RWPE1 (cell line): ENCODE measurements at regions not wholly inside any gene's neighbourhood (a gene's known extent, or its start where the extent isn't known, plus 50 kb on each side); places are given as distances from the start of the nearest gene placed in this dataset.
A peak's percentile ranks its signal among the peaks of the same experiment; 100 is the strongest.

Source experiments
- CTCF ChIA-PET: fragments of 350-600 bp; sonication (Branson Sonifier 250); formaldehyde crosslinking; extraction: SDS; loops from one replicate; lab custom pipeline; 2021; lab: Yijun Ruan, JAX
- POLR2A ChIA-PET: fragments of 400-600 bp; formaldehyde crosslinking; extraction: SDS; loops from one replicate; lab custom pipeline; 2020; ENCODE audit warnings: antibody characterized with exemption; ENCODE audit not compliant: low non-redundant PET; lab: Yijun Ruan, JAX
- DNase-seq: peaks from one replicate; pipeline ENCODE4 v3.0.0; 2012; ENCODE audit warnings: low spot score
- H3K27ac ChIP-seq: fragments of 450-650 bp; 2 replicates; pipeline ENCODE4 v1.5.1; 2017
- TF ChIP-seq, protein P1 (sequence below): fragments of 450-650 bp; conservative IDR thresholded peaks from 2 replicates; pipeline ENCODE4 v1.5.1; 2017; ENCODE audit warnings: low read depth, mild to moderate bottlenecking

DNA sequence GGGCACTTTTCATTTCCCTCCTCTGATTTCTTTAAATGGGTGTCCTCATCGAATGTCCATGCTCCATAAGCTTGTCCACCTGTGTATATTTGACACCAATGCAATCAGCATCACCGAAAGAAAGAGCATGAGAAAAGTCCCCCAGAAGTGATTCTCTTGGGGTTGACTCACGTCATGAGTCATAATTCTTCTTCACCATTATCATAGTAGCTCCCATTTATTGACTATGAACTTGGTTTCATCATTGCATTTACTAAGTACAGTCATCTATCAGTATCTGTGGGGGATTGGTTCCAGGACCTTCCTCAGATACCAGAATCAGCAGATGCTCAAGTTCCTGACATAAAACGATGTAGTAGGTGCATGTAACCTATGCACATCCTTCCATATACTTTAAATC lies 372.5 kb upstream of the CFAP20DC start:
- DNase-seq, result peak; percentile 33
- H3K27ac ChIP-seq, result no peak overlapping the region
- TF ChIP-seq, protein P1, sequence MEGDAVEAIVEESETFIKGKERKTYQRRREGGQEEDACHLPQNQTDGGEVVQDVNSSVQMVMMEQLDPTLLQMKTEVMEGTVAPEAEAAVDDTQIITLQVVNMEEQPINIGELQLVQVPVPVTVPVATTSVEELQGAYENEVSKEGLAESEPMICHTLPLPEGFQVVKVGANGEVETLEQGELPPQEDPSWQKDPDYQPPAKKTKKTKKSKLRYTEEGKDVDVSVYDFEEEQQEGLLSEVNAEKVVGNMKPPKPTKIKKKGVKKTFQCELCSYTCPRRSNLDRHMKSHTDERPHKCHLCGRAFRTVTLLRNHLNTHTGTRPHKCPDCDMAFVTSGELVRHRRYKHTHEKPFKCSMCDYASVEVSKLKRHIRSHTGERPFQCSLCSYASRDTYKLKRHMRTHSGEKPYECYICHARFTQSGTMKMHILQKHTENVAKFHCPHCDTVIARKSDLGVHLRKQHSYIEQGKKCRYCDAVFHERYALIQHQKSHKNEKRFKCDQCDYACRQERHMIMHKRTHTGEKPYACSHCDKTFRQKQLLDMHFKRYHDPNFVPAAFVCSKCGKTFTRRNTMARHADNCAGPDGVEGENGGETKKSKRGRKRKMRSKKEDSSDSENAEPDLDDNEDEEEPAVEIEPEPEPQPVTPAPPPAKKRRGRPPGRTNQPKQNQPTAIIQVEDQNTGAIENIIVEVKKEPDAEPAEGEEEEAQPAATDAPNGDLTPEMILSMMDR, result no peak
- CTCF ChIA-PET, result no interaction called here
- POLR2A ChIA-PET, result interaction anchor here (0.6 kb wide), 1 partner anchor 447 kb away, joined by 3 read pairs; no protein-coding TSS in a partner anchor

DNA sequence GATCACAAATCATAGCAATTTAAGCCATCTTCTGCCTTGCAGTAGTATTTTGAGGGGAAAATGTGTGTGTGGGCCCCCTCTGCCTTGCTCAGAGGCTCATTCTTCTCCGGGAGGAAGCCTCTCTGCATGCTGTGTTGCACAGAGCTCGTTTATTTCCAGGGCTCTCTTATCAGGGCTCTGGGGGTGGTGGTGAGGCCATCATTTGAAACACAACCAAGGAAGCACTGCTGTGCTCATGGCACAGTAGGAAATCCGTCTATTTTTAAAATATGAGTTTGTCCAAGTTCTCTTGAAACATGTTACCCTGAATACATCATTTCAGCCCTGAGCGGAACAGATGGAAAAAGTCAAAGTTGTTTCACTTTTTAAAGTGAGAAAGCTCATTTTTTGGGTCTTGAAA lies 369.0 kb upstream of the CFAP20DC start:
- TF ChIP-seq, protein P1, result no peak
- POLR2A ChIA-PET, result no interaction called here

DNA sequence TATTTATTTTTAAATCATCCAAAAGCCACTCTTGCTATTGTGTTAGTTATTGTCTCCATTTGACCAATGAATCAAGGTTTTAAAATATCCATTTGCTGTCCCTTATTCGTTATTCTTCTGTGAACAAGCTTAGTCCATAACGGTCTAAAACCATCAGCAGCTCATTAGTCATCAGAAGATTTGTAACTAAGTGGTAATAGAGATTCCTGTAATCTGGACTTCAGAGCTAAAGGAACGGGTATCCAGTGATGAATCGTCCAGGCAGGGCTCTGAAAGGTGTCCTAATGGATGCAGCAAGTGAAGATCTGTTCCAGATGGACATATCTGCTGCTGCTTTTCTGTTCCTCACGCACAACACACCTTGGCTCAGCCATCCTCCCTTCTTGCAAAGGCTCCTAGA lies 362.7 kb upstream of the CFAP20DC start:
- no peak for DNase-seq
- TF ChIP-seq, protein P1, result no peak
- no peak overlapping the region for H3K27ac ChIP-seq
- ChIA-PET POLR2A (no interaction called here), CTCF (interaction anchor here (1.1 kb wide), 1 partner anchor 13 kb away, joined by 3 read pairs; no protein-coding TSS in a partner anchor)

More for the DNA sequence above, 369.0 kb upstream of the CFAP20DC start:
- CTCF ChIA-PET, result no interaction called here
- DNase-seq, result no peak
- H3K27ac ChIP-seq, result no peak overlapping the region

DNA sequence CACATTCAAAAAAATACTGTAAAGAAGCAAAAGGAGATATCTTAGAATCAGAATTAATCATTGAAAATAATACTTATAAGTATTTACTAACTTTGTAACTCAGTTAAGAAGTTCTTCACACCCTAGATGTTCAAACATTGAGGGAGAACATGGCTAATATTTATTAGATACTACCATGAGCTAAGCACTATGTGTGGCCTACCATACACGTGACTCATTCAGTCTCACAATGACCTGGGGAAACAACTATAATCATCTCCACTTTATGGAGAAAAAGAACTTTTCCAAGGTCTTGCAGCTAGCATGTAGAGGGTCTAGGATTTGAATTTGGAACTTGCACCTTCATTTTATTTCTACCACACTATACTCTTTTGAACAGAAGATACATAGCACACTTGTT lies 361.9 kb upstream of the CFAP20DC start:
- TF ChIP-seq, protein P1, result no peak
- no peak overlapping the region for H3K27ac ChIP-seq
- ChIA-PET POLR2A (no interaction called here), CTCF (interaction anchor here (1.1 kb wide), 1 partner anchor 14 kb away, joined by 3 read pairs; no protein-coding TSS in a partner anchor)
- no peak for DNase-seq

DNA sequence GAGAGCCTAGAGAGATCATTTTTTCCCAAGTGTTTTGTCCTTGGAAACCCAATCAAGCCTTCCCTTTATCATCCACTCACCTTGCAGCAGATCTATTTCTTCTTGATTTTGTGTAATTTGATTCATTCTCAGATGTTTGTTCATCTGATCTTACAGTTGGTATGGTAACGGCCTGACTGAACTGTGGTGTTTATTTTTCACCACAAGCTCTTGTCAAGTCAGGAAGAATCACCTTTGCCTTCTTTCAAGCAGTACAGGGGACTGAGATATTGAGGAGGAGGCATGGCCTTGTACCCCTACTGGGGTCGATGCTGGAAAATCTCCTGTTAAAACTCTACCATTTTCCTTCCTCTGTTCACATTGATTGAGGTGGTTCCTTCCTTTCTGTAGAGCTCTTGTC lies 361.4 kb upstream of the CFAP20DC start:
- CTCF ChIA-PET, result no interaction called here
- POLR2A ChIA-PET, result no interaction called here
- TF ChIP-seq, protein P1, result no peak

DNA sequence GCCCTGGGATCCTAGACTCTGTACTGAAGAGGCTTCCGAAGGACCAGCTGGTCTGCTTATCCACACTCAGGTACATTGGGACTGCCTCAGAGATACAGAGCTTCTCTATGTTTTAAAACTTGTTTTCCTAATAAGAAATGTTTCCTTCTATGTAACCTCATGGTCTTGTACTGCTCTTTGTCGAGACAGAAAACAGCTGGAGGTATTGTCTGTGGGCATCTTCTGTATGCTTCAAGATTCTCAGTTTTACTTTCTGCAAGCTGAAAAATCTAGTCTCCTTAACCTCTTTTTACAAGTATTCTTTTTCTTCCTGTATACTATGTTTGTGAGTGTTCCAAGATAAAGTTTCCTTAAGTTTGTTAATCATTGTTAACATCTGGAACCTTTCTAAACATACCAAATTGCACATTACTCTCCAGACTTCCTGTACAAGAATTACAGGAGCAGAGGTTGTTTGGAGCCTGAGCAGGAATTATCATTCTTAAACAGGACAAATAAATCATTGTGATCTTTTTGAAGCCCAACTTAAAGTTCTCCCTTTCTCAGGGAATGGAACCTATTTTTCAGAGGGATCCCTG lies 358.3 kb upstream of the CFAP20DC start:
- no peak overlapping the region for H3K27ac ChIP-seq
- POLR2A ChIA-PET, result no interaction called here
- no peak for DNase-seq

More for the DNA sequence above, 361.4 kb upstream of the CFAP20DC start:
- H3K27ac ChIP-seq, result no peak overlapping the region
- no peak for DNase-seq

More for the DNA sequence above, 358.3 kb upstream of the CFAP20DC start:
- CTCF ChIA-PET, result no interaction called here
- TF ChIP-seq, protein P1, result no peak
